GM21360 (cell line): ENCODE measurements at regions not wholly inside any gene's neighbourhood (a gene's known extent, or its start where the extent isn't known, plus 50 kb on each side); places are given as distances from the start of the nearest gene placed in this dataset.
"Not testable (repeated sequence)": the region's sequence is repeated elsewhere in the genome, so short reads cannot be mapped to it uniquely, and the experiment has no call there.

Experiments used
- ATAC-seq: cut with Tn5 transposase; IDR thresholded peaks from one replicate; pipeline ENCODE4 v1.9.1; 2021; ENCODE audit warnings: mild to moderate bottlenecking, moderate library complexity; ENCODE audit not compliant: unreplicated experiment

GRCh38 chr1:21385022-21385421 lies 54.9 kb upstream of the NBPF3 start:
- no peak for ATAC-seq

GRCh38 chr1:21384620-21385019 lies 55.3 kb upstream of the NBPF3 start:
- ATAC-seq: no peak

- ATAC-seq: no peak
Observed at GRCh38 chr1:21383785-21384401, 56.0 kb upstream of the NBPF3 start.

- no peak for ATAC-seq
Observed at GRCh38 chr1:21381354-21381753, 58.6 kb upstream of the NBPF3 start.

GRCh38 chr1:21380147-21380546 lies 59.8 kb upstream of the NBPF3 start:
- ATAC-seq: not testable (repeated sequence)

- ATAC-seq: no peak
Observed at GRCh38 chr1:21379571-21379970, 60.4 kb upstream of the NBPF3 start.

- no peak for ATAC-seq
Observed at GRCh38 chr1:21378705-21379494, 61.0 kb upstream of the NBPF3 start.

- ATAC-seq: no peak
Observed at GRCh38 chr1:21372383-21372782, 67.6 kb upstream of the NBPF3 start.

GRCh38 chr1:21369905-21370304 lies 70.0 kb upstream of the NBPF3 start:
- ATAC-seq: no peak

GRCh38 chr1:21368515-21369289 lies 71.2 kb upstream of the NBPF3 start:
- no peak for ATAC-seq

GRCh38 chr1:21367973-21368514 lies 71.9 kb upstream of the NBPF3 start:
- ATAC-seq: not testable (repeated sequence)

- ATAC-seq: no peak
Observed at GRCh38 chr1:21366288-21366687, 73.6 kb upstream of the NBPF3 start.

- ATAC-seq: no peak
Observed at GRCh38 chr1:21365036-21365435, 74.8 kb upstream of the ECE1 start.

- ATAC-seq: no peak
Observed at GRCh38 chr1:21362096-21362495, 71.8 kb upstream of the ECE1 start.

GRCh38 chr1:21361506-21361905 lies 71.2 kb upstream of the ECE1 start:
- ATAC-seq: no peak

GRCh38 chr1:21357161-21357560 lies 66.9 kb upstream of the ECE1 start:
- no peak for ATAC-seq

- ATAC-seq: no peak
Observed at GRCh38 chr1:21355956-21356355, 65.7 kb upstream of the ECE1 start.

GRCh38 chr1:21352586-21352985 lies 62.3 kb upstream of the ECE1 start:
- ATAC-seq: no peak

GRCh38 chr1:21351901-21352300 lies 61.6 kb upstream of the ECE1 start:
- no peak for ATAC-seq

GRCh38 chr1:21350202-21350885 lies 60.1 kb upstream of the ECE1 start:
- ATAC-seq: no peak

GRCh38 chr1:21349693-21350092 lies 59.4 kb upstream of the ECE1 start:
- no peak for ATAC-seq
